Activated CD4-positive, CD25-positive, alpha-beta regulatory T cell treated with anti-CD3 and anti-CD28 coated beads, Interleukin-2, amount 50 U/mL, for 72 hours (primary cell): ENCODE measurements at regions not wholly inside any gene's neighbourhood (a gene's known extent, or its start where the extent isn't known, plus 50 kb on each side); places are given as distances from the start of the nearest gene placed in this dataset.

ENCODE experiments used
- DNase-seq: peaks from one replicate; pipeline ENCODE4 v3.0.0; 2021

DNA sequence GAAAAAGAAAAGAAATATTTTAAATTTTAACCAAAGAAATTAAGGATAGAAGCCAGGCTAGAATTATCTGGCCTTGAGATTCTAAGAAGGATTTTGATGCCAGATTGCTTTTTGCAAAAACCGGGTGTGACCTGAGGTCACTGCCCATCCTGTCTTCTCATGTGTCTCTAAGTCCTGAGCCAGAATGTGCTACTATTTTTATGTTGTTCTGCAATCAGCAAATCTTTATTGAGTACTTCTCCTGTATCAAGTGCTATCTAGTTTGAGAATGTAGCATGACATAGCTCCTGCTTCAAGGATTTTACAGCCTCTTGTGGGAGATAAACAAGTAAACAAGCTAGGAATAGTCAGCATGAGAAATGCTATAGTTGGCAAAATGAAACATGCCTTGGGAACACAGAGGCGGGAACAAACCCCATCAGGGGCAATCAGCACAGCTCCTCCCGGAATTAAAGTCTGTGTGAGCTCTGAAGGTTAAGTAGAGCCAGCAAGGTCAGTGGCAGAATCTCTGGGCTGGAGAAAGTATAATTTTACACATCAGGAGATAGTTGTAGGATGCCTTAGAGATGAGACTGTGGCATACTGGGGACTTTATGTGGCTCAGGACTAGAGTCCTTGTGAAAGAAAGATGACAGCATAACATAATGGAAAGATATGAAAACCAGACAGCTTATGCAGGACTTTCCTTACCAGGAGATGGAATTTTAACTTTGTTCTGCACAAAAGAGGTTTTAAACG is 899.5 kb upstream of the SLC10A2 start:
- no peak for DNase-seq

DNA sequence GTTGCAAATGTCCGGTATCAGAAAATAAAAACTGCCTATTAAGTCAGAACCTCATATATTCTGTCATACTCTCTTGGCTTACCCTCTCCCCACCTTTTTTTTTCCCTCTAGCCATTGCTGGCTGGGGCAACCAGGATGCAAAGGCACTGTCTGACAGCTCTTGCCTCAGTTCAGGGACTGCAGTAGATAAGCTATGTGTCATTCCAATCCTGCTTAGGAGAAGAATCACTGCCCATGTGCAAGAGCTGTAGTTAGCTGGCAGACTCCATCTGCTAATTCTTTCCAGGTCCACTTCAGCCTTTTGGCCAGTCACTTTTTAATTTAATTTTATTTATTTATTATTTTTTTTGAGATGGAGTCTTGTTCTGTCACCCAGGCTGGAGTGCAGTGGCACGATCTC is 895.6 kb upstream of the SLC10A2 start:
- no peak for DNase-seq

DNA sequence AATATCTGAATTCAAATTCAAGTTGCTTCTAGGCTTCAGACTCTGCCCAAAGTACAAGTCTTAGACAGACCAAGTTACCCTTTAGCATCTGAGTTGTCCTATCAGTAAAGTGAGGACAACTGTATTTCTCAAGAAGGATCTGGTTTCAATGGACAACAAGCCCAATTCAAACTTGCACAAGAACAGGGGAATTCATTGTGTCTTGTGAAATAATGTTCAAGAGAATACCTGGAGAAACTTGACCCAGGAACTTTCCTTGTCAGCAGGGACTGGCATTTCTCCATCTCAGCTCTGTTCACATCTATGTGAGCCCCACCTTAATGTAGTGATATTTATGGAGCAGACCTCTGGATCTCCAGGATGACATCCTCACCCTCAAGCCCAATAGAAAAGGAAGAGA is 894.9 kb upstream of the SLC10A2 start:
- no peak for DNase-seq

DNA sequence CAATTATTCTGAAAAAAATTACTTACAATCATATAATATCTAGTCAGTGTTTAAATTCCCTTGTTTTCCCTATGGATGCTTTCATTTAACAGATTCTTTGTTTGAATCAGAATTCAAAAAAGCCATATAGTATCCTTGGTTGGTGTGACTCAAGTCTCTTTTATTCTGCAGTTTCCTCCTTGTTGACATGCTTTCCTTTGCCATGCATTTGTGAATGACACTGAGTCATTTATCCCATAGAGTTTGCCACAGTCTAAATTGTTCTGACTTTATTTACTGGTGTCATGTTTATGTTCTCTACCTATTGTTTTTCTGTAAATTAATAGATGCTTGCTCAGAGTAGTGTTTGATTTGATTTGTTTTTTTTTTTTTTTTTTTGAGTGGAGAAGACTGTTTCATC is 893.8 kb upstream of the SLC10A2 start:
- DNase-seq = no peak

DNA sequence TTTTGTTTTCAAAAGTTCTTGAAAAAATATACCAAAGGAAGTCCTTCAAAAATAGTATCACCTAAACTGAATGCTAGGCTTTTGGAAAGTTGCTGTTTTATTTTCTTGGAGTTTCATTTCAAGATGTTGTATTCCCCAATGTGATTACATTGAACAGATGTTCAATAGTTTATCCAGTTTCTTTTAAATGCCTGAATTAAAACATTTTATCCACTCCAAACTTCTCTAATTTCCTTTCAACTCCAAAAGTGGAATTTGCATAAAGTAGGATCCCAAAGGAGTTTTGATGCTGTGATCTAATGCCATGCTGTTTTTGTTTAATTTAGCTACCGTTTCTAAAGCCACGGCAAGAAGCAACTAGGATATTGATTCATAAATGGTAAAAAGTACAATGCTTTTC is 892.5 kb upstream of the SLC10A2 start:
- no peak for DNase-seq

DNA sequence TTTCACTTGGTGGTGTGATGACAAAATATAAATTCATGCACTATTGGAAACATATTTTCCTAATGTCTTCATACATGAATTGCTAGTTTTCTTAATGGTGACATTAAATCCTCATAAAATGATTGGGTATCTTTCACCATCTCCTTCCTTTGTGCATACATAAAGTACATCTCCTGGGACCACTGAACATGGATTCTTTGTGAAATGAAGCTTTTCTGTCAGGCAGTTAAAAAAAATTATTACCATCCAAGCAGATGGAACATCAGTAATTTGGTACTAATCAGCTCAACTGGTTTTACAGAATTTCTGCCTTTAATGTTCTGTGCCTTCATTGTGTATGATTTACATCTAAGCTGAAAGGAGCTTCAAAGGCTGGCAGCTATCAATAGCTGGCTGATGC is 891.7 kb upstream of the SLC10A2 start:
- DNase-seq = no peak

DNA sequence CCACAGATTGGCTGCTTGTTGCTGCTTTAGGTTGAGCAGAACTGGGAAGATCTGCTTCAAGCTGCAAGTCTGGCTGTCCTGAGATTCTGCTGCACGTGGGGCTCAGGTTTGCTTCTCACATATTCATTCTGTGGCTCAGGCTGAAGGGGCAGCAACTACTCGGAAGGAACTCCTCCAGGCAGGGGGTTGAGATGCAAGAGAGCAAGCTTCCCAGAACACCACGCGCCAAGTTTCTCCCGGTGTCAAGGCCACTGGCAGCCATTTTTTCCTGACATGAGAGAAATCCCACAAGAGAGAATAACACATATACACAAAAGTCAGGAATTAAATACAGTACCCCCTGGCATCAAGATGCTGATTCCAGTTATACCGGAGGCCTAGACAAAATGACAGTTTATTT is 887.6 kb upstream of the SLC10A2 start:
- DNase-seq = no peak

DNA sequence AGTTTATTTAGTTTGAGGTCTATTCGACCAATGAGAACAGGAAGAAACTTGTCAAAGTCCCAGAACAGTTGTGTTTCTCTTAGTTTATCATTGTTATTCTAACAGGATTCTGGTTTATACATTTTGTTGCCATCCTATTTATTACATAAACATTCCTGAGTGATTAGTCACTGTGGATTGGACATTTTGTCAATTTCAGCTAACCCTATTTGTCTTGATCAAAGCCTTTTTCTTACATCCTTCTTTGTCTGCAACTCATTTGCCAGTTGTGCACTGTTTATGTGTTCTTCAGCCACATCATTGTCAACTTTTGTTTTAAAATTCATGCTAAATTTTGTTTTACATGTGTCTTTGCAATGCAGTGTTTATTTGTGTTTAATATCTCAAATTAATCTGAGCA is 886.0 kb upstream of the SLC10A2 start:
- no peak for DNase-seq

DNA sequence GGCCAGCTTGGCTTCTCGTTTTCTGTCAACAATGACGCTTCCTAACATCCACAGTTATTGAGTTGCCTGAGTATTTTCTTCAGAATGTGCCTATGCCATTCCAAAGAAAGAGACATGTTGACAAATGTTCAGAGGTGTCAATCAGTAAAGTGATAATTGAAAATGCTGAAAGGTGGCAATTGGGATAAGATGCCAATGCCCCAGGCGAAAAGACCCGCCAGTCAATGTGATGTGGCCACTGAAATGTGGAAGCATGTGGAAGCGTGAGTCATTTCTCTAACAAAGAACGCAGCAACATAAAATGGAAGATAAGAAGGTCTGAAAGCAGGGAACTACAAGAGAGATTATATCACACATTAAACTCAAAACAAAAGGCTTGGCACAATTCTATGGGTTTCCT is 882.2 kb upstream of the SLC10A2 start:
- no peak for DNase-seq

DNA sequence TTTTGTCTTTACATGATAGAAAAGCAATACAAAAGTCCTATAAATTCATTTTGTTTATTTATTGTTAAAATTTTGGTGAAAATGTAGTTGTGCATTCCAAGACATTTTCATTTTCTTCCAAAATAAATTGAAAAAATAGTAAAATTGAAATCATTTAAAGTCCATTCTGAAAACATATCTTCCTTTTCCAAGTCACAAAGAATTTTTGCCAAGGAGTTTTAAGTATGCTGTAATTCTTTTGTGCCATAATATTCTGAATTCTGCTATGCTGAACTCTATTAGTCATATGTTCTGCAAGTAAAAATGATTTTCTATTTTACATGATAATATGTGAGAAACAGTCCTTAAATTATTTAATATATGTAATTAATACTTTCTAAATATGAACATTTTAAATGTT is 879.6 kb upstream of the SLC10A2 start:
- DNase-seq = no peak

DNA sequence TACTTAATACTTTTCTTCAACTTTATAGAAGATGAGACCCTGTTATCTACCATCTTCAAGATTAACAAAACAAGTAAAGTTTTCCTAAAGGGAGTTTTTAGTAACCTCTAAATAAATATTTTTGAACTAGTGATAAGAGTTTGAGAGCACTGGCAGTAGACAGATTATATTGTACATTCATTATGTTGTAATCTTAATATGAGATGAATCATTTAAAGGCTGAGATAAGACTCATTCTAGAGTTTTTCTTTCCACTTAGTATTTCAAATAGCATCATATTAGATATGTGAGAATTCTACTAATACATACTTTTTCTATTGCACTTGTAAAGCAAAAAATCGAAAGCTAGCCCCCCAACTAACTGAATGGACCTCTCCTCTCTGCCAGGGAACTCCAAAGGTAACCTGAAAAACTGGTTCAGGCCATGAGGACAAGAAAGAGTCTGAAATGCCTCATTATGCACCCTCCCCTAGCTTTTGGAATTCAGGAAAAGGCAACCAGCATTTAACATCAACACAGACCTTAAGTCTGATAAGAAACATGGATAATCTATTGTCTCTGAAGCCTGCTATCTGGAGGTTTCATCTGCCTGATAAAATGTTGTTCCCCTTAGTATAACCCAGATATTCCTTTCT is 875.4 kb upstream of the SLC10A2 start:
- DNase-seq = no peak

DNA sequence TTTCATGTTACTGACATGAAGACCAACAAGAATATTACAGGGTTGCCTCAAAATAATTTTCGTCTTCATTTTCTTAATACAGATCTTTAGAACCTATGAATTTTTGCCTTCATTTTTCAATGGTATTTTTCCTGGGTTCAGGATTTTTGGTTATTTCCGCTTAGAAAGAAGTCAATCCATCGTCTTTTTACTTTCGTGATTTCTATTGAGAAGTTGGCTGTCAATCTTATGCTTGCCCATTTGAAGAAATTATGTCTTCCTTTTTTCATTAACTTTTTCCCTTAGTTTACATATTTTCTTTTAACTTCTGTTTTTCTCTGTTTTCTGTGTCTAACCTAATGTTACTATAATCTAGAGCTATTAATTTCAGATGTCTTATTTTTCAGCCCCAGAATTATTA is 868.9 kb upstream of the SLC10A2 start:
- DNase-seq = no peak

DNA sequence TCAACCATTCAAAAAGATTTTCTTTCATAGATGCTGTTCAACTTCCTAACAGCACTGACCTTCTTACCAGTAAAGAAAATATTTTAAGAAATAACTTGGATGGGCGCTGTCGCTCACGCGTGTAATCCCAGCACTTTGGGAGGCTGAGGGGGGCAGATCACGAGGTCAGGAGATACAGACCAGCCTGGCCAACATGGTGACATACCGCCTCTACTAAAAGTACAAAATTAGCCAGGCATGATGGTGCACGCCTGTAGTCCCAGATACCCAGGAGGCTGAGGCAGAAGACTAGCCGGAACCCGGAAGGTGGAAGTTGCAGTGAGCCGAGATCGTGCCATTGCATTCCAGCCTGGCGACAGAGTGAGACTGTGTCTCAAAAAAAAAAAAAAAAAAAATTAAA is 865.7 kb upstream of the SLC10A2 start:
- DNase-seq = no peak

DNA sequence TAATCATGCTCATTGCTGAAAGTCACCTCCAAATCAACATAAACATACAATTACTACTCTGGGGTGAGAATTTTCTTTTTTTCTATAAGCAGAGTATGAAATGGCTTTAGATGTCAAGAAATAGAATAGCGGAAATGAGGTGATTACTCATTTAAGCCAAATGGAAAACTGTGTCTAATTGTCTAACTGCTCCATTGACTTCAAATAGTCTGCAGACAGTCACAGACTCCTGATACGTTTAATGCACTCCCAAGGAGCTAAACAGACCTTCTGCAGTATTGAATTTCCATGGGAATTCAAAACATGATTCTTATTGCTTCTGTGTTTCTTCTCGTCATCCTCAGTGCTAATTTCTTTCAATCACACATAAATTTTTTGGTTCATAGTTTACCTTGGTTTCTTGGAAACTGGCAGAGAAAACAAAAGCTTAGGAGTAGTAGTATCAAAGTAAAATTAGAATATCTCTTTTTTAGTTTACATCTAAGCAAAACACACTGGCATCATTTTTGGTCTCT is 865.2 kb upstream of the SLC10A2 start:
- no peak for DNase-seq

DNA sequence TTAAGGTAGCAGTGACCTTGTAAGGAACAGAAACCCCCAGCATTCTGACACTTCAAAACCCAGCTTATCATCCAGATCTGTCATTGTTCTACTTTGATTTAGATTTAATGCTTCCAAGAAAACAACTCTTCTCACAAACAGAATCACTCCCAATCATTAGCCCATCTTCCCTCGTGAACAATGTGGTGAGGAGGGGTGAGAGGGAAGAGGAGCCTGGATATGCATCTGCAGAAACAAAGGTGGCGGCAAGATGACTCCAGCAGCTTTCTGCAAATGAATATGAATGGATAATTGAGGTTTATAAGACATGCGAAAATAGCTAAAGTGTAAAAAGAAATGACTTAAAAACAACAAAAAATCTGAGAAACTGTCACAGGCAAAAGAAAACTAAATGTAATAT is 859.9 kb upstream of the SLC10A2 start:
- DNase-seq = no peak

DNA sequence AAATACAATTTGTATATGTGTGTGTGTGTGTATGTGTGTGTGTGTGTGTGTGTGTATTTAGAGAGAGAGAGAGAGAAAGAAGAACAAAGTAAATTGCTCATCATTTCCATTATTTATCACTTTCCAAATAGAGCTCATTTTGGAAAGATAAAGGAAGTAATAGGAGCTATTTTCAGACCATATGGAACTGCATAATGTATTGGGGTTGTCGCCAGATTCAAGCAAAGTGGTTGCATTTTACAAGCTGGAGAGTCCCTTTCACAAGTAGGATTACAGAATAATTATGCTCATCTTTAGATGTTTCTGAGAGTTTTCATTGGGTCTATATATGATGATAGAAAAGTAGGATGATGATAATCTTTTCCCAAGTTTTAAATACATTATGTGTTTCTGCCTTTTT is 842.7 kb upstream of the SLC10A2 start:
- no peak for DNase-seq

DNA sequence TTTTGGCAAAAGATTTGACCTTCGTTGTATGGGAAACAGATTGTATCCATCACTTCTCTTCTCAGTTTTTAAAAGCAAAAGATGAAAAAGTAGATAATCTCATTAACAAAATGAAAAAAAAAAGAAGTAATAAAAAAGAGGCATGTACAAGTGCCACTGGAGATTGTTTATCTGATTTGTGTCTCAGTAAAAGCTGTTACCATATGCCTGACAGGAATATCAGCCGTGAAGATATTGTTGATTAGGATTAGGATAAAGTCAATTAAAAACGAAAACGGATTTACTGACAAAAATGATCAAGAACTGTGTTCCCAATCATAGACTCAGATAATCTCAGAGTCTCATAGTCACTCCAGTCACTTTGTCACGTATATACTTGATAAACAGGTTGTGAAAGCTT is 842.1 kb upstream of the SLC10A2 start:
- no peak for DNase-seq

DNA sequence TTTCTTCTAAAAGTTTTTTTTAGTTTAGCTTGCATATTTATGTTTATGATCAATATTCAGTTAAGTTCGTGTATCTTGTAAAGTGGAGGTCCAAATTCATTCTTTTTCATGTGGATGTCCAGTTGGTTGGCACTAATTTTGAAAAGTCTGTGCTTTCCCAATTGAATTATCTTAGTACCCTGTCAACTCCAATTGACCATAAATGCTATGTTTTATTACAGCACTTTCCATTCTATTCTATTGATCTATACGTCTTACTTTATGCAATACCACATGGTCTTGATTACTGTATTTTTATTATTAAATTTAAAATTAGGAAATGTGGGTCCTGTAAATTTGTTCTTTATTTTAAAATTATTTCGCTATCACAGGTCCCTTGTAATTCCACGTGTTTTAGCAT is 837.6 kb upstream of the SLC10A2 start:
- no peak for DNase-seq

DNA sequence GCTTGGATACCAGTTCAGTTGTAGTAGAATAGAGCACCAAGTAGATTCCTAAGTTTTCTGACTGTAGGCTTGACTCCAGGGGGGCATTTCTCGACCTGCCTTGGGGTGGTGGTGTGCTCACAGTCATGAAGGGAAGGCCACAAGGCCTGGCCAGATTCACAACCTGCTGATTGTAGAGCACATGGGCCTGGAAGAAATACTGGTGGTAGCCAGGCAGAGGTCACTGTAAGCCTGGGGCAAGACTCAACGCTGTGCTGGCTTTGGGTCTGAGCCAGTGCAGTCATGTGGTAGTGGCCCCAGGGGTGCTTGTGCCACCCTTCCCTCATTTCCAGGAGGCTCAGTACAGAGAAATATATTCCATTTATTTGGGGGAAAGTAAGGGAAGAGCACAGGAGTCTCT is 832.3 kb upstream of the SLC10A2 start:
- no peak for DNase-seq

DNA sequence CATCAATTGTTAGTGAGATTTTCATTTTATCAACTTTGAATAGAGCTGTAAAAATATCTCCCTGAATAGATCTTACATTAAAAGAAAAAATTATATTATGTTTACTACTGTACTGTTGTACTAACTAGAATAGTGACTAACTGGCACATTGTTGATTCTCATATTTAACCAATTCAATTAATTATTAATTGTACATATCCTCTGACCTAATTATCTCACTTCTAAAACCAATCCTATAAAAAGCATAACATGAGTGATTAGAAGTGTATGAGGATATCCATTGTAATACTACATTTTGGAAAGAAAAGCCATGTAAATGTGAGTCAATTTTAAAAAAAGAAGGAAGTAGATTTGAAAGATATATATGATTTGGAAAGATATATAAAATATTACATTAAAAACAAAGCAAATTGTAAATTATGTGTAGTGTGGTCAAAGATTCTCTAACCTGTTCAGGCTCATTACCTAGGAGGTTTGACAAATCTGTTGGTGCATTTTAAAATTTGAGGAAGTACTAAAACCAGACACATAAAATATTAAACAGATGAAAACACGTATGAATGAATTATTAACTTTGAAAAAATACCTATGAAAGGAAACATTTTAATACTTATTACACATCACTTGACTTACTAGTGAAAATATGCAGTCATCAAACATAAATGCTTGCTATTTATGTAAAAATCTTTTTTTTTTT is 829.8 kb upstream of the SLC10A2 start:
- DNase-seq = no peak

DNA sequence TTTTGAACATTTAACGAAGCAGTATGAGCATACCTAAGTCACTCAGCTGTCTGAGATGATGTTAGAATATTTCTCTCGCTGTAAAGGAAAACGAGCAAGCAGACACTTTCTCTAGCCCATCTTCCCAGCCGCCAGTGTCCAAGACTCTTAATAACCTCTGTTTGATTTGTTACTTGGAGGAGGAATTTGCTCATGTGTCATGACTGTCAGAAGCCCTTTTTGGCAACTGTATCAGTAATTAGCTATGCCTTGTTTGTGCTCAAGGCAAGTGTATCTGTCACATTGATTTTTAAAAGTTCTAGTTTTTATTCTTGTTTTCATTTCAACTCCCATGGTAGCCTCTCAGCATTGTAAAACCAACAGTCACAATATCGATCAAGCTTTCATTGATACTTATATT is 828.4 kb upstream of the SLC10A2 start:
- no peak for DNase-seq

DNA sequence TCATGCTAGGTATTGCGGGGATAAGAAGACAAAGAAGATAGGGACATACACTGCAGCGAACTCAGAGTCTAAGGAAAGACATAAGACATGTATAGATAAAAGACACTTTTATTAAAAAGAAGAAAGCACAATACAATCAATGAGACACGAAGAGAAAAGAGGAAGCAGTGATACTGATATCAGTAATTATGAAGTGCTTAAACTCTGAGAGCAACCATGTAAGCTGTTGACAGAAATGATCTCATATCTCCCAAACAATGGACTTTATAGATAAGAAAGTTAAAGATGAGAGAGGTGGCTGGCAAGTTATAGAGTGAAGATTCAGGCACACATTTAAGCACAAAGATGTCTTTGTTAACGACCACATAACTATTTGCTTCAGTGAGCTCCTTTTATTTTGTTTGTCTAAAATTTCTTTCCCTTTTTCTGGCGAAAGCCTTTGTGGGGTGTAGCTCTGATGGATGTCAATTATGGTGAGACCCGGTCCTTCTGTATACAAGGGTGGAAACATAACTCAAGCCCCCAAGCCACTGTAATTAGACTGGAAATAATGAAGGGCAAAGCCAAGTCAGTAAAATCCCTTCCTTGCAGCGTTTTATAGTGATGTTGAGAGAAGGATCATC is 818.0 kb upstream of the SLC10A2 start:
- no peak for DNase-seq

DNA sequence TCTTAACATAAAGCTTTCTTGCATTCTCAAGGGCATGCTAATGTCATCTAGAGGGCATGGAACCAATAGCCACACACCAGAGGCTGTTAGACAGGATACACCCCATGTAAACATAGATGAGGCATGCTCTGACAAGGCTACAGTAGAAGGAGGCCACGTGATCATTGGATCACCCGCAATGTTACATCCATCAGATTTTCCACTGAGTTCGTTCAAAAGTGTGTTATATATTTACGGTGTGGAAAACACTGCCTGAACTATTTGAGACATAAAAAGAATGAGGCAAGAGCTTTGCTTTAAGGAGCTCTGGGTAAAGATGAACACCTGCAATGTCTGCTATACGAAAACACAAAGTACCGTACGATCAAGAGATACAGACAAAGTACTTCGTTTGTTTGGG is 817.5 kb upstream of the SLC10A2 start:
- no peak for DNase-seq

DNA sequence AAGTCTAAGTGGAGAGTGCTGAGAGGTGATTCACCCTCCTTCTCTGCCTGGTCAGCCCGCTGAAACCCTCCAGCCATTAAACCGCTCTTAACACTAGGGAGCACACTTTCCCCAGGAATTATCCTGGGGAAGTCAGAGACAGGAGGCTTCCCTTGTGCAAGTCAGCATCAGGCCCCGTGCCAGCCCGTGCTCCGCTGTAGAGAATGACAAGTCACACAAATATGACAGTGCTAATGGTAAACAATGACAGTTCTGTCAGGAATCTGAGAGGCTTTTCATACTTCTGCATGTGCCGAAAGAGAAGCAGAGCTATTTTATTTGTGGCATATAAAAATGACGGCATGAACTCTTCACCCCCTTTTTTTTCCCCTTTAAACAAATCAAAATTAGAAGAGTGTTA is 816.9 kb upstream of the SLC10A2 start:
- no peak for DNase-seq
